GM18498 (cell line): ENCODE measurements at regions not wholly inside any gene's neighbourhood (a gene's known extent, or its start where the extent isn't known, plus 50 kb on each side); places are given as distances from the start of the nearest gene placed in this dataset.
"Not testable (repeated sequence)": the region's sequence is repeated elsewhere in the genome, so short reads cannot be mapped to it uniquely, and the experiment has no call there.

Source experiments
- ATAC-seq: cut with Tn5 transposase; IDR thresholded peaks from one replicate; pipeline ENCODE4 v1.9.1; 2021; ENCODE audit warnings: mild to moderate bottlenecking, moderate library complexity; ENCODE audit not compliant: unreplicated experiment

GRCh38 chr5:109580225-109580624 lies 109.5 kb upstream of the MAN2A1 start:
- no peak for ATAC-seq

- ATAC-seq, result no peak
These were observed 114.2 kb upstream of the MAN2A1 start for GRCh38 chr5:109575506-109575905.

- no peak for ATAC-seq
These were observed 114.7 kb upstream of the MAN2A1 start for GRCh38 chr5:109574985-109575384.

- no peak for ATAC-seq
These were observed 116.0 kb upstream of the MAN2A1 start for GRCh38 chr5:109573766-109574165.

- ATAC-seq, result no peak
These were observed 116.5 kb upstream of the MAN2A1 start for GRCh38 chr5:109573256-109573655.

GRCh38 chr5:109571785-109572184 lies 117.9 kb upstream of the MAN2A1 start:
- ATAC-seq, result no peak

GRCh38 chr5:109570362-109570874 lies 119.3 kb upstream of the MAN2A1 start:
- no peak for ATAC-seq

- ATAC-seq, result no peak
These were observed 122.2 kb upstream of the MAN2A1 start for GRCh38 chr5:109567374-109568044.

GRCh38 chr5:109566361-109566760 lies 123.4 kb upstream of the MAN2A1 start:
- no peak for ATAC-seq

- ATAC-seq, result no peak
These were observed 126.0 kb upstream of the MAN2A1 start for GRCh38 chr5:109563739-109564138.

GRCh38 chr5:109563189-109563588 lies 126.5 kb upstream of the MAN2A1 start:
- ATAC-seq, result no peak

GRCh38 chr5:109562441-109562840 lies 127.3 kb upstream of the MAN2A1 start:
- no peak for ATAC-seq

GRCh38 chr5:109561447-109561846 lies 128.3 kb upstream of the MAN2A1 start:
- no peak for ATAC-seq

GRCh38 chr5:109560554-109560953 lies 129.2 kb upstream of the MAN2A1 start:
- ATAC-seq, result no peak

GRCh38 chr5:109558952-109559351 lies 130.8 kb upstream of the MAN2A1 start:
- no peak for ATAC-seq

GRCh38 chr5:109558364-109558763 lies 131.4 kb upstream of the MAN2A1 start:
- ATAC-seq, result no peak

- no peak for ATAC-seq
These were observed 135.9 kb upstream of the MAN2A1 start for GRCh38 chr5:109553846-109554245.

GRCh38 chr5:109551234-109551633 lies 138.5 kb upstream of the MAN2A1 start:
- ATAC-seq, result not testable (repeated sequence)

GRCh38 chr5:109550077-109550476 lies 139.7 kb upstream of the MAN2A1 start:
- no peak for ATAC-seq

GRCh38 chr5:109546461-109546860 lies 136.7 kb upstream of the PJA2 start:
- ATAC-seq, result no peak

GRCh38 chr5:109544873-109545272 lies 135.1 kb upstream of the PJA2 start:
- not testable (repeated sequence) for ATAC-seq

GRCh38 chr5:109538692-109539091 lies 128.9 kb upstream of the PJA2 start:
- not testable (repeated sequence) for ATAC-seq

GRCh38 chr5:109535090-109535489 lies 125.3 kb upstream of the PJA2 start:
- ATAC-seq, result not testable (repeated sequence)
